GM12891 (cell line): ENCODE measurements at regions not wholly inside any gene's neighbourhood (a gene's known extent, or its start where the extent isn't known, plus 50 kb on each side); places are given as distances from the start of the nearest gene placed in this dataset.
"Not testable (repeated sequence)": the region's sequence is repeated elsewhere in the genome, so short reads cannot be mapped to it uniquely, and the experiment has no call there.

Experiments used
- POLR2A ChIP-seq: IDR thresholded peaks from 2 replicates; pipeline ENCODE4 v1.6.1; 2011; ENCODE audit warnings: low read depth, low read length, control low read depth
- POLR2AphosphoS5 ChIP-seq: IDR thresholded peaks from 2 replicates; pipeline ENCODE4 v1.6.1; 2011; ENCODE audit warnings: low read depth, low read length, control low read depth
- POU2F2 ChIP-seq: IDR thresholded peaks from 2 replicates; pipeline ENCODE4 v1.6.1; 2011; ENCODE audit warnings: low read depth, mild to moderate bottlenecking, control low read depth, low read length, moderate library complexity
- SPI1 ChIP-seq: IDR thresholded peaks from 2 replicates; pipeline ENCODE4 v1.6.1; 2011; ENCODE audit warnings: low read depth, low read length, control low read depth

DNA sequence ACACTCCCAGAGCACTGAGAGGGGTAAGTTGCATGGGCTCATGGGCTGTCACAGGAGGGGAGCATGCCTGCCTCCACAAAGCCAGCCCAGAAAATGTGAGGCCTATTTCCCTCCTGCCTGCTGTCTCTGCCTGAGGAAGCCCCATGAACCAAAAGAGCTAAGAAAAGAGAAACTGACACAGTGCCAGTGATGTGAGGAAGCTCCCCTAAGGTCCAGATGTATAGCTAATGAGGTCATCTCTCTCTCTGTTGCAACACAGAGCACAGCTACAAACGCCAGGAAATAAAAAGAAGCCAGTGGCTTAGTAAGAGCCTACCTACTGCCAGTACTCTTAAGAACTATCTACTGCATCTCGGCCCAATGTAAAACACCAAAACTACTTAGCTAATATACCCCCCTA, 653.5 kb downstream of the NAP1L3 start:
- not testable (repeated sequence) for TF ChIP-seq POLR2A, POU2F2, SPI1, POLR2AphosphoS5
